ENCODE measurements at regions not wholly inside any gene's neighbourhood (a gene's known extent, or its start where the extent isn't known, plus 50 kb on each side); places are given as distances from the start of the nearest gene placed in this dataset.
A peak's percentile ranks its signal among the peaks of the same experiment; 100 is the strongest.
"Not testable (repeated sequence)": the region's sequence is repeated elsewhere in the genome, so short reads cannot be mapped to it uniquely, and the experiment has no call there.

DNA sequence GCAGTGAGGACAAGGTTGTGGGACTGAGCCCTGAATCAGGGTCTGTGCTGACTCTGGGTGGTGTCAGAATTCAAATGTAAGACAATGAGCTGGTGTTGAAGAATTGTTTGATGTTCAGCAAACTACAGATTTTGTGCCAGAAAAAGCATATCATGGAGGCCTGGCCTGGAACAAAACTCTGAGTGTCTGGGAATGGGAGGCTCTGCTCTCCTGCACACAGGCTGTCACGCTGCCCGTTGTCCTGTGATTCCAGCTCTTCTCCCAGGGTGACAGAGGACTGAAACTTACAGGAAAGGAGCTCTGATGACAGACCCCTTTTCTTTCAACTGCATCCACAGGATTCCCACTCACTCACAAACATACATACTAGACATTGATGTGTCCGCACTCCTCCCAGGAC is 120.1 kb downstream of the ZNF486 start:
- peaks cover 0 to 22% (median 8%) of the 10 kb centered on the region in 10 experiments; a peak in 10 of 20 replicates for H3K4me1 ChIP-seq
- no peak for TF ChIP-seq Cebpa-rat (IDR thresholded peaks at IDR 0.05)
- H3K4me3 ChIP-seq: no peak overlapping the region
- no peaks in the 10 kb centered on the region for H3K27me3 ChIP-seq
- H4K20me1 ChIP-seq: no peaks in the 10 kb centered on the region
- no peak overlapping the region for H3K9ac ChIP-seq
- H3K27ac ChIP-seq: no peak overlapping the region
- H3K9me3 ChIP-seq (replicated peaks in 1 of 11): peaks cover 66 to 94% (median 87%) of the 10 kb centered on the region in 11 experiments
- 0 out of 22 replicates have a peak, but pooled peaks cover 0 to 8% (median 0%) of the 10 kb centered on the region in 11 experiments for H3K36me3 ChIP-seq
- H3K4me2 ChIP-seq: no peak overlapping the region

GRCh38 chr19:20285876-20286275 is 118.9 kb downstream of the ZNF486 start:
- not testable (repeated sequence) for H3K4me3 ChIP-seq, H3K36me3 ChIP-seq, H3K9ac ChIP-seq, H4K20me1 ChIP-seq, H3K27me3 ChIP-seq, H3K27ac ChIP-seq, H3K4me2 ChIP-seq
- peaks cover 62 to 93% (median 88%) of the 10 kb centered on the region in 11 experiments for H3K9me3 ChIP-seq (replicated peaks in 1 of 11)
- peaks cover 0 to 22% (median 8%) of the 10 kb centered on the region in 10 experiments; a peak in 10 of 20 replicates for H3K4me1 ChIP-seq

GRCh38 chr19:20279516-20279915 is 112.5 kb downstream of the ZNF486 start:
- H3K4me2 ChIP-seq: no peak overlapping the region
- TF ChIP-seq Cebpa-rat (IDR thresholded peaks at IDR 0.05): no peak
- no peaks in the 10 kb centered on the region for H3K36me3 ChIP-seq
- peaks cover 65 to 87% (median 77%) of the 10 kb centered on the region in 11 experiments for H3K9me3 ChIP-seq (replicated peaks in 1 of 11)
- no peak overlapping the region for H3K9ac ChIP-seq
- peaks cover 0 to 22% (median 4%) of the 10 kb centered on the region in 10 experiments; a peak in 13 of 20 replicates for H3K4me1 ChIP-seq
- no peaks in the 10 kb centered on the region for H3K27me3 ChIP-seq
- H3K27ac ChIP-seq: no peak overlapping the region
- H3K4me3 ChIP-seq: no peak overlapping the region
- H4K20me1 ChIP-seq: no peaks in the 10 kb centered on the region

GRCh38 chr19:20278342-20278741 is 111.3 kb downstream of the ZNF486 start:
- Histone ChIP-seq H4K20me1 (no peaks in the 10 kb centered on the region), H3K4me1 (peaks cover 0 to 34% (median 15%) of the 10 kb centered on the region in 10 experiments; a peak in 15 of 20 replicates), H3K27ac (no peak overlapping the region), H3K4me3 (no peak overlapping the region), H3K36me3 (no peaks in the 10 kb centered on the region), H3K9ac (no peak overlapping the region), H3K27me3 (no peaks in the 10 kb centered on the region), H3K9me3 (replicated peaks in 1 of 11) (peaks cover 53 to 82% (median 65%) of the 10 kb centered on the region in 11 experiments), H3K4me2 (no peak overlapping the region)
- TF ChIP-seq Cebpa-rat (IDR thresholded peaks at IDR 0.05): no peak

- H3K27ac ChIP-seq, H4K20me1 ChIP-seq, H3K4me2 ChIP-seq, H3K9ac ChIP-seq, H3K4me3 ChIP-seq, H3K36me3 ChIP-seq, H3K27me3 ChIP-seq: not testable (repeated sequence)
- Histone ChIP-seq H3K4me1 (peaks cover 12 to 50% (median 31%) of the 10 kb centered on the region in 10 experiments), H3K9me3 (replicated peaks in 1 of 11) (peaks cover 42 to 69% (median 55%) of the 10 kb centered on the region in 11 experiments)
These were observed 109.7 kb downstream of the ZNF486 start for GRCh38 chr19:20276732-20277082.

- peaks cover 17 to 55% (median 36%) of the 10 kb centered on the region in 10 experiments for H3K4me1 ChIP-seq
- H3K36me3 ChIP-seq: no peaks in the 10 kb centered on the region
- H3K27ac ChIP-seq: no peak overlapping the region
- 0 out of 22 replicates have a peak overlapping the region, but pooled peaks of 2 of the 11 experiments have one; percentile 15 to 17 for H3K4me2 ChIP-seq
- no peaks in the 10 kb centered on the region for H4K20me1 ChIP-seq
- no peaks in the 10 kb centered on the region for H3K27me3 ChIP-seq
- no peak for TF ChIP-seq Cebpa-rat (IDR thresholded peaks at IDR 0.05)
- peaks cover 42 to 66% (median 53%) of the 10 kb centered on the region in 11 experiments for H3K9me3 ChIP-seq (replicated peaks in 1 of 11)
- H3K4me3 ChIP-seq: no peak overlapping the region
- H3K9ac ChIP-seq: no peak overlapping the region
These were observed 109.2 kb downstream of the ZNF486 start for GRCh38 chr19:20276011-20276731.

GRCh38 chr19:20273951-20274570 is 107.0 kb downstream of the ZNF486 start:
- Histone ChIP-seq H3K27me3 (no peaks in the 10 kb centered on the region), H4K20me1 (no peaks in the 10 kb centered on the region), H3K4me3 (peak overlapping the region in 2 of 10 experiments; percentile 11 to 32; a peak in 2 of 20 replicates), H3K4me1 (peaks cover 21 to 76% (median 51%) of the 10 kb centered on the region in 10 experiments), H3K4me2 (peak overlapping the region in 8 of 11 experiments; percentile 63 to 86 (median 80); a peak in 16 of 22 replicates), H3K9ac (peak overlapping the region in 1 of 11 experiments; percentile 38; a peak in 2 of 22 replicates), H3K9me3 (replicated peaks in 1 of 11) (peaks cover 40 to 59% (median 43%) of the 10 kb centered on the region in 11 experiments), H3K36me3 (no peaks in the 10 kb centered on the region), H3K27ac (peak overlapping the region in 4 of 11 experiments; percentile 50 to 71 (median 57); a peak in 7 of 22 replicates)
- TF ChIP-seq Cebpa-rat (IDR thresholded peaks at IDR 0.05): no peak

DNA sequence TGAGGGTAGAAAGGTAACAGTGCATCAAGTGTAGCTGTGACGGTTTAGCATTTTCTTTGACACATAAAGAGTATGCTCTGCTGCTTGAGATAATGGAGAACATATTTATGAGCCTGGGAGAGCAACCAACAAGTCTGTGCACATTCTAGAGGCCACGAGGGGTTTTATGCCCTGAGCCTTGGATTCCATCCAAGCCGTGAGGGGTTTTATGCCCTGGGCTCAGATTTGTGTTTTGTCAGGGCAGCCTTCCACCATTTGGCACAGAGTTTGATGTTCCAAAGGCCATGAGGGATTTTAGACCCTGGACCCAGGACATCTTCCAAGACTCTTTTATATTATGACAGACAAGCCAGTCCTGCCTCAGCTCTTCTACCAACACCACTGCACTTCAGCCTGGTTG is 106.4 kb downstream of the ZNF486 start:
- Histone ChIP-seq H3K27ac (peak overlapping the region in 4 of 11 experiments; percentile 50 to 71 (median 57); a peak in 8 of 22 replicates), H3K36me3 (no peaks in the 10 kb centered on the region), H3K27me3 (no peaks in the 10 kb centered on the region), H4K20me1 (no peaks in the 10 kb centered on the region), H3K4me2 (peak overlapping the region in 8 of 11 experiments; percentile 63 to 86 (median 80); a peak in 17 of 22 replicates), H3K9me3 (replicated peaks in 1 of 11) (peaks cover 33 to 54% (median 40%) of the 10 kb centered on the region in 11 experiments), H3K4me3 (peak overlapping the region in 1 of 10 experiments; percentile 32; a peak in 2 of 20 replicates), H3K9ac (peak overlapping the region in 1 of 11 experiments; percentile 38; a peak in 2 of 22 replicates), H3K4me1 (peaks cover 21 to 79% (median 51%) of the 10 kb centered on the region in 10 experiments)
- TF ChIP-seq Cebpa-rat (IDR thresholded peaks at IDR 0.05): no peak

DNA sequence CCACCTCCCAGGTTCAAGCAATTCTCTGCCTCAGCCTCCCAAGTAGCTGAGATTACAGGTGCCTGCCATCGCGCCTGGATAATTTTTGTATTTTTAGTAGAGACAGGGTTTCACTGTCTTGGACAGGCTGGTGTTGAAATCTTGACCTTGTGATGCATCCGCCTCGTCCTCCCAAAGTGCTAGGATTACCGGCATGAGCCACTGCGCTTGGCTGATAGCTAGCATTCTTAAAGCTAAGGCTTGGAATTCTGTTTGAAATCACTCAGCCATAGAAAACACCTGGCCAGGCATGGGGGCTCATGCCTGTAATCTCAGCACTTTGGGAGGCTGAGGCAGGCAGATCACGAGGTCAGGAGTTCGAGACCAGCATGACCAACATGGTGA is 105.6 kb downstream of the ZNF486 start:
- Histone ChIP-seq H3K9ac (peak overlapping the region in 1 of 11 experiments; percentile 38; a peak in 1 of 22 replicates), H3K4me3 (peak overlapping the region in 2 of 10 experiments; percentile 17 to 32; a peak in 1 of 20 replicates), H3K4me2 (peak overlapping the region; percentile 18 to 86 (median 78); a peak in 20 of 22 replicates), H3K9me3 (replicated peaks in 1 of 11) (peaks cover 25 to 55% (median 37%) of the 10 kb centered on the region in 11 experiments), H3K4me1 (peaks cover 21 to 79% (median 51%) of the 10 kb centered on the region in 10 experiments), H3K27ac (peak overlapping the region in 5 of 11 experiments; percentile 6 to 71 (median 52); a peak in 8 of 22 replicates)
- not testable (repeated sequence) for H3K27me3 ChIP-seq, H4K20me1 ChIP-seq, H3K36me3 ChIP-seq

GRCh38 chr19:20271927-20272626 is 105.1 kb downstream of the ZNF486 start:
- Histone ChIP-seq H3K27ac (peak overlapping the region in 7 of 11 experiments; percentile 6 to 71 (median 49); a peak in 11 of 22 replicates), H3K4me3 (peak overlapping the region; percentile 22 to 53 (median 39); a peak in 12 of 20 replicates), H3K4me1 (peaks cover 21 to 79% (median 51%) of the 10 kb centered on the region in 10 experiments), H3K9me3 (replicated peaks in 1 of 11) (peaks cover 20 to 52% (median 36%) of the 10 kb centered on the region in 11 experiments), H3K9ac (peak overlapping the region in 4 of 11 experiments; percentile 11 to 58 (median 38); a peak in 6 of 22 replicates), H3K4me2 (peak overlapping the region; percentile 66 to 90 (median 82))
- not testable (repeated sequence) for H3K36me3 ChIP-seq, H3K27me3 ChIP-seq, H4K20me1 ChIP-seq
